T-helper 2 cell treated with Interferon-gamma antibody and Interleukin-4, amounts not matched to agents 100 ng/mL and 5 ng/mL, for 36 hours (primary cell): ENCODE measurements at regions not wholly inside any gene's neighbourhood (a gene's known extent, or its start where the extent isn't known, plus 50 kb on each side); places are given as distances from the start of the nearest gene placed in this dataset.

Source experiments
- intact Hi-C: fragments of 100-400 bp; cut with micrococcal nuclease; formaldehyde crosslinking; loops from one replicate; pipeline ENCODE4 v1.15.1; 2023

DNA sequence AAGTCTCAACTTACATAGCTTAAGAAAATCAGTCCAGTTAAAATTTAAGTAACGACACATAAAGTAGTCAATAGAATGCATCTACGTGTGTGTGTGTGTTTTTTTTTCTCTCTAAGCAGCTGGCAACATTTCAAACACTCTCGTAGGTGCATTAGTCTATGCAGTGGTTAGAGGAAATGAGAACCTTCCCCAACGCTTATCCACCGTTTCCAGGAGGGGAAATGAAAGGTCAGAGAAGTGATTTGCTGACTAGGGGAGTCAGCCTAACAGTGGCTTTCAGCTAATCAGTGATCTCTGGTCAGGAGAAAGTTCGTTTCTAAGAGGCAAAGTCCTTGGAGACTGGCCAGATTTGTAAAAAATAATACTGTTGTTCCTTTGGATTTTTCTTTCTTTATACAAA is 806.6 kb downstream of the C6orf118 start:
- intact Hi-C loops: no loop called here

GRCh38 chr6:164495882-164496495 is 813.4 kb downstream of the C6orf118 start:
- intact Hi-C loops: no loop called here

DNA sequence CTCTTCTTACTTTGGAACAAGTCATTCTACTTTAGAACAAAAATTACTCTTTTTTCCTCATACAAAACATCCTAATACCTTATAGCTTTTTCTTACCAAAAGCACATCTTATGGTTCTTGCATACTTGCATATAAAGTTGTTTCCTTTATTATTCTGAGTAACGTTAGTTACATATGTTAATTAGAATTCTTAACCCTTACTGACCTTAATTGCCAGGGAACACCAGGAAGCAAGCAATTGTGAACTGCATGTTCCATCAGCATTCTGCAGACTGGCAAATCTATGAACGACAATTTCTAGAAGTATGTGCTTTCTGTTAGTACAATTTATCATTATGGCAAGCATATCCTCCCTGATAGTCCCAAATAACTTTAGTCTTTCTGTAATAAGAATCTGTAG is 831.0 kb downstream of the C6orf118 start:
- intact Hi-C loops: no loop called here

- intact Hi-C loops: no loop called here
These were observed 831.6 kb downstream of the C6orf118 start for GRCh38 chr6:164477790-164478189.

DNA sequence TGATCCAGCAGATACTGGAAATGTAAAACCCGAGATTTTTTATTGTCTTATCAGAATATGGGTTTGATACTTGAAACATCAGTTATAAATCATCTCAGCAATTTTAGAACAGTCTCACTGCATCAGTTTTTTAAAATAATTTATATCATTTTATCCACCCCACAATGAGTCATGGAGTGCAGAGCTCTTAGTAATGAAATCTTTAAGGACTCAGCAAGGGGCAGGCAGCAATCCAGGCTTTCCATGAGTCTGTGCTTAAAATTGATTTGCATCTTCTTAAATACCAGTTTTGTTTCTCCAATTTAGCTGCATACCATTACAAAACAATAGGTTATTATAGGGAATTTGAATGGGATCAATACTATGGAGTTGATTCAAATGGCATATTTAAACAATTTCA is 832.3 kb downstream of the C6orf118 start:
- intact Hi-C loops: no loop called here

GRCh38 chr6:164469276-164469949 is 840.0 kb downstream of the C6orf118 start:
- intact Hi-C loops: no loop called here

DNA sequence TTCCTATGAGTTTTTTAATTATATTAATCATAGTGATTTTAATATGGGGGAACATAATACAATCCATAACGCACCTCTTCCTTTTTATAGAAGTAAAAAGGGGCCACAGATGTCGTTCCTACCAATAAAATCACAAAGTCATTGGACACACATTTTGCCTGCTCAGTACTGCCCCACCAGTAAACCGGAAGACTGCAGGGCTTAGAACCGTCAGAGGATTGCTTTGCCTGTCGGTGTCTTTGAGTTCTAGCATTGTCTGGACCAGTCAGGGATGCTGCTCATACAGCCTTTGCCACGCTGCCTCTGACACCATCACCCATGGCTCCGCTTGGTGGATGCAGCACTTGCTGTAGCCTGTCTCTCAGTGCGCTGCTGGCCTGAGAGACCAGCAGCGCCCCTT is 853.6 kb downstream of the C6orf118 start:
- intact Hi-C loops: no loop called here

GRCh38 chr6:164453835-164454234 is 855.6 kb downstream of the C6orf118 start:
- intact Hi-C loops: no loop called here

GRCh38 chr6:164442572-164442971 is 866.8 kb downstream of the C6orf118 start:
- intact Hi-C loops: no loop called here

DNA sequence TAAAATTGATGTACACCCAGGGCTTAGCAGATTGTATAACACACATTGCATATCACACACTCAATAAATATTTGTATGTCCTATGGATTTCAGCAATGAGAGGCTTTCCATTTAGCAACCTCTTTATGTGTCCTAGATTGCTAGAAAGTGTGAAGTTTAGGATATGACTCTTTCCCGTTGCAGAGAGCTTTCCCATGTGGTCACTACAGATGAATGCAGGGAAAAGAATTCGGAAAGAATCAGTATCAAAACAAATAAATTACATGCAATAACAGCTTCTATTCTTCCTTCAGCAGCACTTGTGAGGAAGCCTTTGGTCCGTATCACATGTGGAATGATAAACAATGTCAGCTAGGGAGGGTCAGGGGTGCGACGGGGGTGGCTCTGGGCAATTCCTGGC is 870.1 kb downstream of the C6orf118 start:
- intact Hi-C loops: no loop called here

- intact Hi-C loops: no loop called here
These were observed 872.4 kb downstream of the C6orf118 start for GRCh38 chr6:164436976-164437375.

DNA sequence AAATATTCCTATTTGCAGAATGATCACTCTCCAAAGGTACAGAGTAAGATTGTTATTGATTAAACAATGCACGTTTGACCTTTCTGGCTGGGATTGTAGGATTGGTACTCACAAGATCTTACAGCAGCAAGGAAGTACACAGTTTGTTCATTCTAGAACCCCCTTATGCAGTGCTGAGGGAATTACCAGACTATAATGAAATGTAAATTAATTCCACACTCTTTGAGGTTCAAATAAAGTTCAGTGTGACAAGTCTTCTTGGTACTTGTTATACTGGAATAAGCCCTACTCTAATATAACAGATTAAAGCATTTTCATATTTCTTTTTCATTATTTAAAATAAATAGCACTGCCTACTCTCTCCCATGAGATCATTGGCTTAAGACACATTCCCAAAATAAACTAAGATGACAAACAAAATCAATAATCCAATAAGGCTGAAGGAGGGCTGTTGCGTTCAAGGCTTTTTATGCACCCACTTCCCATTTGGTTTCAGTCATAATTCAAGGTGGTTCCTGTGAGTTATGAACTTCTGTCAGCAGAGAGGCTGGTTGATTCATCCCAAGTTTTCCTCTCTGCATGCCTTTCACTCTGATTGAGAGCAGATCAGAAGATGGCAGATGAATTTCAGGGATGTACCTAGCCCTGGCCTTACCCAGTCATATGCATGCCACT is 881.5 kb downstream of the C6orf118 start:
- intact Hi-C loops: no loop called here

GRCh38 chr6:164424489-164424888 is 884.9 kb downstream of the C6orf118 start:
- intact Hi-C loops: no loop called here

DNA sequence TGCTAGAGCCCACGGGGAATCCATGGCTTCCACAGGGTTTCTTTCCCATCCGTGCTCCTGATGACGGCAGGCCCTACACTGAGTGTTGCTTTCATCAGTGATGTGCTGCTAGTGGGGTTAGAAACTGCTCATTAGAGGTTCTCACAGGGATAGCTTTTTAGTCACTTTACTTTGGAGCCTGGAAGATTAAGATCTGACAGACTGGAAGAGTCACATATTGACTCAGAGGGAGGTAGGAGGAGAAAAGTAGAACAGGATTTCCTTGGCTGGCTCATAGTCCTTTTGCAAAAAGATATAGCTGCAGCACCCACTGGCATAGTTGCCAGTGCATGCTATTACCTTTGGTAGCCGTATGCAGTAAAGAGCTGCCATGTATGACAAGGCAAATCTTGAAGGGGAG is 890.3 kb downstream of the C6orf118 start:
- intact Hi-C loops: no loop called here

- intact Hi-C loops: no loop called here
These were observed 891.2 kb downstream of the C6orf118 start for GRCh38 chr6:164418262-164418588.

DNA sequence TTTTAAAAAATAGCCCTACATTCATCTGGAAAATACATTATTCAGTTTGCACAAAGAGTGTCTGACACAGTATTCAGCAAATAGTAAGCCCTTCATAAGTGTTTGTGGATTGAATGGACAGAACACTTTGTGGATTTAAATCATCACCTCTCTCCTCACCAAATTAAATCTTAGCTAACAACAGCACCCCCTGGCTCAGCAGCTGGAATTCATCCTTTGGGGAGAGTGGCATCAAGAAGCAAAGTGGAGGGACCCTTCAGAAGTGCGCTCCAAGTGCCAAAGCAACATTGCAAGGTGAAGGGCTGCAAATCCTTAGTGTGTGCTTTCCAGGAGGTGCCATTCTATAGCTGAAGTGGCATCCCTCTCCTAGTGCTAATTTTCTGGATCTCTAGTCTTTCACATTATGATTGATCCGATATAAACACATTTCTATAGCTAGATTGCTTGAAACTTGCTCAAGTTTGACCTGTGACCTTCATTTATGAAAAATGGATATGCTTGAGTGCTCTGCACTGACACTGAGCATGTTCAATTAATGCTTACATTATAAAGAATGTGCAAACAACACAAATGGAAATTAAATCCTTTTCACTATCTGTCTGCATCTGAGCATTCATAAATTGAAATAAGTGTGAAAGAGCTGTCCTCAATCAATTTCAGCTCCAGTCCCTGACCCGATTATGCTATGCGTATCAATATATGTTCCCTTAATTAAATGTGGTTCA is 891.7 kb downstream of the C6orf118 start:
- intact Hi-C loops: no loop called here

DNA sequence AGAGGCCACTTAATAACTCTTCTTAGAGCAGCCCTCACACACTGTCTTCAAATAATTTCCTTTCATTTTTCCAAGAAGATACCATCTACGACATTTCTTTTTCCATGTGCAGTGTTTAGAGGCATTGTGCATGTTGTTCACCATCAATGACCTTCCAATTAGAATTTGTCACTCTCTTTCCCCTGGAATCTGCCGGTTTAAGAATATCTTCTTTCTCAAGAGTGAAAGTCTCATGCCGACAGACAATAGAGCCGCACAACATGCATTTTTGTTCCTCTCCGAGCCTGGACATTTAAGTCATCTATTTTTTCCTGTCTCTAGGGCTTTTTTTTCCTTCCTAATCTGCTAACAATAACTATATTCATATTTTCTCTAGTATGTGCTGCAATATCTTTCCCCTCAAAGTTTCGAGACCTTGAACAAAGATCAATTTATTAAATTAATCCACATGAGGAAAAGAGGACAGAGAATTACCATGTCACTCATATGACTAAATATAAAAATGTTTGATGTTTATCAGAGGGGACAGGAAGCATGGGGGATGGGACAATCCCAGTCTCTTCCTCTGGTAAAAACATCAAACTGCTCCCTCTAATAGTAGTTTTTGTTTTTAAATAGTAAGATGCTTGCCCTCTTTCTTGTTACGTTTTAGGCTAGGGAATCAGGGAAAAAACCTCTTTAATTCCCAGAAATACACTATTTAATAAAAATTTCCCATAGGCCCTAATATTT is 893.4 kb downstream of the C6orf118 start:
- intact Hi-C loops: no loop called here

DNA sequence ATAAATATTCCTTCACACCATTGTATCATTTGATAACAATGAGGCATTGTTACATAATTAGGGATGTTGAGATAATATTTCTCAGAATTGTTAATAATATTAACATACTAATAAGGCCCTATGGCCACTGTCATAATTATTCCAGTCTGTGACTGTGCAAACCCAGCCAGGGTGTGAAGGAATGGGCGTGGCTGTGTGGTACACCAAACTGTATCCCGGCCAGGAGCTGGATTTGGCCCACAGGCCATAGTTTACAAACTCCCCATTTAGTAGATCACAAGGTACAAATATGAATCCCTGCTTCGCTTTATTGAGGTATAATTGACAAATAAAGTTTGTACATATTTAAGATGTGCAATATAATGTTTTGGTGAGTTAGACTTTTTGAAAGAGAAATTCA is 894.7 kb downstream of the C6orf118 start:
- intact Hi-C loops: no loop called here

DNA sequence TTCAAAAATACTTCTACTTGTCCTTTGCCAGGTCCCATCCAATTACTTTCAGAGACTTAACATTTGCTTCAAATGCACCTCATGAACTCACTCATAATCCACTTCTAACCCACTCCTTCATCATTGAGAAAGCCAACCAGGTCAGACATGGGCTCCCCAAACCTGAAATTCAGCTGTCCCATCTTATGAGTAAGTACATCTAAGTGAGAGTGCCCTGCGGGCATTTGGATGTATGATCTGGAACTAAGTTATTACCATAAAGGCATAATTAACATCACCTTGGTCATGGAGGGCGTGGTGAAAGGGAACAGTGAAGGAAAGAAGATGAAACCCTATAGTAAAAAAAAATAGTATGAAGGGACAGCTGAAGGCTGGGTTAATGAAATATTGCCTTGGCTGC is 896.8 kb downstream of the C6orf118 start:
- intact Hi-C loops: no loop called here

DNA sequence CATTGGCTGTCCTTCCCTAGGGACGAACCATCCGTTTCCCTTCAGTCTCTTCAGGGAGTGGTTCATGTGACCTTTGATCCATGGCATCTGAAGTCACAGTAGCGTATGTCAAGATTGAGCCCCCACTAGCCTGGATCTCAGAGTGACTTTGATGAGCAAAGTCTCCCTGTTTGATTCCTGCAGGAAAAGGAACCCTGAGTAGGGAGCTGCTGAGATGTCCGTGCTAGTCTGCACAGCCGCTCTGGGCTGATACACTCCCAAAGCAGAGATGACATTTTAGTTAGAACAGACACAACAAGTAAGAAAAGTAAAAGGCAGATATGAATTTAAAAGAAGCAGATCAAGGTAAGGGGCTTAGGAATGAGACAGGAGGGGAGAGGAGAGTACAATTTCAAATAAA is 899.4 kb downstream of the C6orf118 start:
- intact Hi-C loops: no loop called here

DNA sequence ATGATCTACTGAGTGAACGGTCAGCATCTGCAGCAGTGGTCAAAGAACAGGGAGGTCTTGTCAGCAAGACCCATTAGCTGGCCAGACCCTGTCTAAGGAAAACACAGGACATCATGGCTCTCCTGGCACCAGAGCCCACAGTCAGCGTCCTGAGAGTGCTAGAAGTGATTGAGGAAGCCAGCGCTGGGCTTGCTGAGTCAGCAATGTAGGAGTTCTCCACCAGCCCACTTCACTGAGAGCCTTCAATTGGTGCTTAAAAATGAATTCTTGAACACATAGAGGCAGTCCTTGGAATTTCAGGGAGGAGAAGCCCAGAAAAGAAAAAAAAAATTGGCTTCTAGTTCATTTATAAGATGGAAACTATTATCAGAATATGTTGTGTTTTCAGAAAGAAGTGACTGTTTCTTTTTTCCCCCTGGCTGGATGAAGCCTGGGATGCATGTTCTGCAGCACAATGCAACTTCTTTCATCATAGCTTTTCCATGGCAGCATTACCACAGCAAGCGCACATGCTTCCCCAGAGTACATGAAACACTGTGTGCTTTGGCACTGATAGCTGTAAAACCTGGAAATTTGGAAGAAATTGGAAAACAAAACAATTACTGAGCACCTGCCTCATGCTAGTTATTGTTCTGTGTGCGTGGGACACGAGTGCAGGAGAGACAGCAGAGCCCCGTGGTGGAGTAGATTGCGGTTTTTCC is 899.9 kb downstream of the C6orf118 start:
- intact Hi-C loops: no loop called here
